Motor neuron (in vitro differentiated cells): ENCODE measurements at regions not wholly inside any gene's neighbourhood (a gene's known extent, or its start where the extent isn't known, plus 50 kb on each side); places are given as distances from the start of the nearest gene placed in this dataset.

Experiments used
- ATAC-seq, 8 experiments: fragments of 200-7000 bp; cut with Tn5 transposase; replicated peaks in 6 of 8; 2 replicates each; pipeline ENCODE4 v1.8.0; 2021; ENCODE audit warnings: mild to moderate bottlenecking in 8 of 8, moderate library complexity in 8 of 8
- H3K27ac ChIP-seq, 2 donors: fragments of 250-450 bp; sonication (Bioruptor Pico); 2 replicates each; pipeline ENCODE4 v1.9.0; 2021; ENCODE audit warnings: antibody characterized with exemption in 2 of 2, mild to moderate bottlenecking in 2 of 2, moderate library complexity in 1 of 2
- H3K4me1 ChIP-seq, 2 donors: fragments of 250-450 bp; sonication (Bioruptor Pico); replicated peaks in 1 of 2; 2 replicates each; pipeline ENCODE4 v1.6.1; 2021; ENCODE audit warnings: antibody characterized with exemption in 2 of 2, mild to moderate bottlenecking in 2 of 2, moderate library complexity in 1 of 2
- H3K4me3 ChIP-seq, 5 donors: fragments of 250-450 bp; sonication (Bioruptor Pico); 2 replicates each; pipeline ENCODE4 v1.9.0; 2021; ENCODE audit warnings: antibody characterized with exemption in 5 of 5, mild to moderate bottlenecking in 5 of 5, moderate library complexity in 4 of 5
- WGBS, 10 experiments: fragments of 450-650 bp; shearing (Covaris generic); methylation state at CpG; one replicate each; pipeline ENCODE4 v1.0.0; 2022; 5-methylcytosine and 5-hydroxymethylcytosine counted together
- in situ Hi-C, 9 experiments: fragments of 400-800 bp; cut with MboI; loops; one replicate each; pipeline ENCODE4 v1.15.0; 2021; ENCODE audit warnings: low sequenced_read_pairs in 9 of 9, low pct_unique_long_range_greater_than_20kb in 2 of 9; ENCODE audit not compliant: unreplicated experiment in 9 of 9

- no peak for ATAC-seq
- Histone ChIP-seq H3K4me1 (peaks cover 4 to 15% of the 10 kb centered on the region in 2 donors), H3K27ac (no peak overlapping the region), H3K4me3 (no peak overlapping the region)
- 90 to 100% methylated on average over 2 to 5 of the region's 25 CpGs; no CpG with 5 or more reads in 8 of the 10 experiments for WGBS, 10 experiments
- in situ Hi-C loops: no loop called here
Observed at GRCh38 chr7:1344981-1345701, 112.5 kb downstream of the UNCX start.

- 40 to 64% (median 47%) methylated on average over 1 to 11 of the region's 33 CpGs; no CpG with 5 or more reads in 7 of the 10 experiments for WGBS, 10 experiments
- ATAC-seq: no peak
- Histone ChIP-seq H3K27ac (no peak overlapping the region), H3K4me1 (peaks cover 0 to 12% of the 10 kb centered on the region in 2 donors), H3K4me3 (no peak overlapping the region)
- in situ Hi-C loops: no loop called here
Observed at GRCh38 chr7:1345796-1346755, 113.2 kb downstream of the MICALL2 start.

GRCh38 chr7:1346851-1347250, 112.4 kb downstream of the MICALL2 start:
- in situ Hi-C loops: no loop called here
- 64 to 93% (median 80%) methylated on average over 1 to 4 of the region's 12 CpGs; no CpG with 5 or more reads in 5 of the 10 experiments for WGBS, 10 experiments
- no peak for ATAC-seq
- H3K4me3 ChIP-seq: no peak overlapping the region
- H3K27ac ChIP-seq: no peak overlapping the region
- peaks cover 0 to 4% of the 10 kb centered on the region in 2 donors for H3K4me1 ChIP-seq

GRCh38 chr7:1348096-1348822, 111.0 kb downstream of the MICALL2 start:
- no peaks in the 10 kb centered on the region for H3K4me1 ChIP-seq
- ATAC-seq: no peak
- H3K27ac ChIP-seq: no peak overlapping the region
- 23 to 80% (median 50%) methylated on average over 2 to 13 of the region's 28 CpGs; no CpG with 5 or more reads in 3 of the 10 experiments for WGBS, 10 experiments
- in situ Hi-C loops: no loop called here
- H3K4me3 ChIP-seq: no peak overlapping the region

- in situ Hi-C loops: no loop called here
- ATAC-seq: no peak
- H3K4me1 ChIP-seq: no peaks in the 10 kb centered on the region
- H3K27ac ChIP-seq: no peak overlapping the region
- 57 to 82% (median 64%) methylated on average over 2 to 14 of the region's 18 CpGs; no CpG with 5 or more reads in 5 of the 10 experiments for WGBS, 10 experiments
- H3K4me3 ChIP-seq: no peak overlapping the region
Observed at GRCh38 chr7:1348823-1349335, 110.4 kb downstream of the MICALL2 start.

GRCh38 chr7:1349351-1349761, 109.9 kb downstream of the MICALL2 start:
- in situ Hi-C loops: no loop called here
- Histone ChIP-seq H3K4me3 (no peak overlapping the region), H3K27ac (no peak overlapping the region), H3K4me1 (no peaks in the 10 kb centered on the region)
- no peak for ATAC-seq
- 40 to 93% (median 80%) methylated on average over 1 to 6 of the region's 15 CpGs; no CpG with 5 or more reads in 3 of the 10 experiments for WGBS, 10 experiments

GRCh38 chr7:1351881-1352625, 107.2 kb downstream of the MICALL2 start:
- 52 to 100% methylated on average over 1 to 3 of the region's 30 CpGs; no CpG with 5 or more reads in 8 of the 10 experiments for WGBS, 10 experiments
- Histone ChIP-seq H3K4me1 (no peaks in the 10 kb centered on the region), H3K27ac (no peak overlapping the region), H3K4me3 (no peak overlapping the region)
- in situ Hi-C loops: no loop called here
- no peak for ATAC-seq

- WGBS, 10 experiments: 60 to 100% (median 67%) methylated on average over 2 to 7 of the region's 27 CpGs; no CpG with 5 or more reads in 5 of the 10 experiments
- no peak for ATAC-seq
Observed at GRCh38 chr7:1352656-1353271, 106.5 kb downstream of the MICALL2 start.

GRCh38 chr7:1354661-1355567, 104.4 kb downstream of the MICALL2 start:
- ATAC-seq: peak in 3 of 8 experiments; percentile 41 to 92 (median 84)
- 20 to 80% (median 40%) methylated on average over 1 to 5 of the region's 32 CpGs; no CpG with 5 or more reads in 4 of the 10 experiments for WGBS, 10 experiments
- Histone ChIP-seq H3K4me1 (no peaks in the 10 kb centered on the region), H3K27ac (no peak overlapping the region), H3K4me3 (no peak overlapping the region)
- in situ Hi-C loops: no loop called here

More at GRCh38 chr7:1352656-1353271, 106.5 kb downstream of the MICALL2 start:
- in situ Hi-C loops: no loop called here
- no peak overlapping the region for H3K27ac ChIP-seq
- no peaks in the 10 kb centered on the region for H3K4me1 ChIP-seq
- H3K4me3 ChIP-seq: no peak overlapping the region

- no peaks in the 10 kb centered on the region for H3K4me1 ChIP-seq
- ATAC-seq: peak in 2 of 8 experiments; percentile 72 to 74
- WGBS, 10 experiments: 43 to 100% (median 92%) methylated on average over 1 to 8 of the region's 24 CpGs; no CpG with 5 or more reads in 5 of the 10 experiments
- in situ Hi-C loops: no loop called here
- H3K27ac ChIP-seq: no peak overlapping the region
- H3K4me3 ChIP-seq: no peak overlapping the region
Observed at GRCh38 chr7:1355568-1356340, 103.5 kb downstream of the MICALL2 start.
